Activated T-helper 2 cell treated with anti-CD3 and anti-CD28 coated beads, Interferon-gamma antibody, Interleukin-2, Interleukin-4, amounts not matched to agents 10 μg/mL and 5 μg/mL and 100 μg/mL, durations not matched to agents 14 hours and 24 hours and 36 hours (primary cell): ENCODE measurements at regions not wholly inside any gene's neighbourhood (a gene's known extent, or its start where the extent isn't known, plus 50 kb on each side); places are given as distances from the start of the nearest gene placed in this dataset.

Experiments used
- DNase-seq: peaks from one replicate; pipeline ENCODE4 v3.0.0; 2021; ENCODE audit warnings: low spot score
- H3K27ac Mint-ChIP-seq: one replicate; pipeline ENCODE4 v1.8.0; 2021; ENCODE audit warnings: mixed read lengths
- H3K27me3 Mint-ChIP-seq: one replicate; pipeline ENCODE4 v1.8.0; 2021; ENCODE audit warnings: low read depth, mixed read lengths
- H3K36me3 Mint-ChIP-seq: one replicate; pipeline ENCODE4 v1.8.0; 2021; ENCODE audit warnings: low read depth, mixed read lengths
- H3K4me1 Mint-ChIP-seq: one replicate; pipeline ENCODE4 v1.8.0; 2021; ENCODE audit warnings: low read depth, mixed read lengths
- H3K4me3 Mint-ChIP-seq: one replicate; pipeline ENCODE4 v1.8.0; 2021; ENCODE audit warnings: low read depth, mild to moderate bottlenecking, moderate library complexity, mixed read lengths
- H3K9me3 Mint-ChIP-seq: one replicate; pipeline ENCODE4 v1.8.0; 2021; ENCODE audit warnings: mixed read lengths
- intact Hi-C: fragments of 100-400 bp; cut with micrococcal nuclease; formaldehyde crosslinking; loops from one replicate; pipeline ENCODE4 v1.15.1; 2023

- no peaks in the 10 kb centered on the region for H3K4me1 Mint-ChIP-seq
- no peaks in the 10 kb centered on the region for H3K27me3 Mint-ChIP-seq
- no peaks in the 10 kb centered on the region for H3K9me3 Mint-ChIP-seq
- no peaks in the 10 kb centered on the region for H3K36me3 Mint-ChIP-seq
- H3K27ac Mint-ChIP-seq = no peak overlapping the region
- no peak for DNase-seq
- no peak overlapping the region for H3K4me3 Mint-ChIP-seq
- intact Hi-C loops = no loop called here
Observed at GRCh38 chr2:219905640-219906039, 278.2 kb downstream of the SLC4A3 start.

DNA sequence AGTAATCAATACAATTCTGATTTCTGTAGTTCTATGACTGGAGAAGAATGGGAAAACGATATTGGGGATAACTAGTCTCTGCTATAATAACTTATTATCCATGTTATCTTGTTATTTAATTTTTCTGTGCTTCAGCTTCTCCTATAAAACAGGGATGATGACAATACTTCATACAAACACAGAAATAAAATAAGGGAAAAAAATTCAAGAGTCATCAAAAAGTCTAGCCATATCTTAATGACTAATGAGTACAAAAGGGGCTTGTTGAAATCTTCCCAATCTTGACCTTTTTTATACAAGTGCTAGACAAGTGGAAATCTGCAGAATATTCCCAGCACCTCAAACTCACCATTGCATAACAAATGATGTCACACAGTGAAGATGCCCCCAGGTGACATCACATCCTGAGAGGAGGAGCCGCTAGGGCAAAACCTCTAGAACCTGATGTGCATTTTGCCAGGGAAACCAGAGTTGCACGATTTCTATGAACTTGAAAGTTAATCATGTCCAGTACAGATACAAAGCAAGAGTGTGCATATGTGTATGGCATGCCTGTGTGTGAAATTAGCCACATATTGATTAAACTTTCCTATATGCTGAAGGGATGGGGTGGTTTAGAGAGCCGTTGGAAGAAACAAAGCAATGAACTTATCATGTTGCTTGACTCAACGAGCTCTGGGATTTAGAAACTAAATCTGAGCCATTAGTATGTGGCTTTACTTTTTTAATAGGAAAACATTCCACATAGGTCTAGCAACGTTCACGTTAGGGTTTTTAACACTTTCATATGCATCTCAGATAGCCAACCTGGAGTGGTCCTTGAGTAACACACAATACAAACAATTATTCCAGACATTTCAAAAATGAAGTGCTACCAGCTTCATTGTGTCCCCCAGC is 278.9 kb downstream of the SLC4A3 start:
- Mint-ChIP-seq H3K4me3 (no peak overlapping the region), H3K27ac (no peak overlapping the region), H3K9me3 (no peaks in the 10 kb centered on the region), H3K36me3 (no peaks in the 10 kb centered on the region), H3K4me1 (no peaks in the 10 kb centered on the region), H3K27me3 (no peaks in the 10 kb centered on the region)
- DNase-seq = no peak
- intact Hi-C loops = no loop called here

- intact Hi-C loops = no loop called here
- H3K27ac Mint-ChIP-seq = no peak overlapping the region
- no peaks in the 10 kb centered on the region for H3K27me3 Mint-ChIP-seq
- no peaks in the 10 kb centered on the region for H3K36me3 Mint-ChIP-seq
- DNase-seq = no peak
- no peaks in the 10 kb centered on the region for H3K9me3 Mint-ChIP-seq
- H3K4me3 Mint-ChIP-seq = no peak overlapping the region
- no peaks in the 10 kb centered on the region for H3K4me1 Mint-ChIP-seq
Observed at GRCh38 chr2:219907011-219907365, 279.6 kb downstream of the SLC4A3 start.

- no peak for DNase-seq
- H3K27ac Mint-ChIP-seq = no peak overlapping the region
- no peaks in the 10 kb centered on the region for H3K36me3 Mint-ChIP-seq
- no peaks in the 10 kb centered on the region for H3K27me3 Mint-ChIP-seq
- H3K4me3 Mint-ChIP-seq = no peak overlapping the region
- H3K4me1 Mint-ChIP-seq = no peaks in the 10 kb centered on the region
- no peaks in the 10 kb centered on the region for H3K9me3 Mint-ChIP-seq
- intact Hi-C loops = no loop called here
Observed at GRCh38 chr2:219908538-219908937, 281.1 kb downstream of the SLC4A3 start.

DNA sequence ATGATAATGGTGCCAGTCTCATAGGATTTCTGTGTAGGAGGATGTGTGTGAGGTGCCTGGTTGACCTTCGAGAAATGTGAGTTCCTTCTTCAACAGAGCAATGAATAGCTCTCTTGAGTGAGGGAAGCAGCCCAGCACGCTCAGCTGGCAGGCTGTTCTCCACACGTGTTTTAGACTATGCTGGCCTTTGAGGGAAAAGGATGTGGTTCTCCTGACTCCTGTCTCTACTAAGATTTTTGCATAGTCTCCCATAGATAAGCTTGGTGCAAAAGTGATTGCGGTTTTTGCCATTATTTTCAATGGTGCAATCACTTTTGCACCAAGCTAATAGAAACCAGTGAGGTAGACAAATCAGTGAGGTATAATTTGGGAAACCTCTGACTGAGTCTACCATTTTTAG is 284.1 kb downstream of the SLC4A3 start:
- no peaks in the 10 kb centered on the region for H3K27me3 Mint-ChIP-seq
- H3K4me1 Mint-ChIP-seq = no peaks in the 10 kb centered on the region
- H3K9me3 Mint-ChIP-seq = no peaks in the 10 kb centered on the region
- intact Hi-C loops = no loop called here
- no peak overlapping the region for H3K4me3 Mint-ChIP-seq
- no peaks in the 10 kb centered on the region for H3K36me3 Mint-ChIP-seq
- no peak for DNase-seq
- no peak overlapping the region for H3K27ac Mint-ChIP-seq

DNA sequence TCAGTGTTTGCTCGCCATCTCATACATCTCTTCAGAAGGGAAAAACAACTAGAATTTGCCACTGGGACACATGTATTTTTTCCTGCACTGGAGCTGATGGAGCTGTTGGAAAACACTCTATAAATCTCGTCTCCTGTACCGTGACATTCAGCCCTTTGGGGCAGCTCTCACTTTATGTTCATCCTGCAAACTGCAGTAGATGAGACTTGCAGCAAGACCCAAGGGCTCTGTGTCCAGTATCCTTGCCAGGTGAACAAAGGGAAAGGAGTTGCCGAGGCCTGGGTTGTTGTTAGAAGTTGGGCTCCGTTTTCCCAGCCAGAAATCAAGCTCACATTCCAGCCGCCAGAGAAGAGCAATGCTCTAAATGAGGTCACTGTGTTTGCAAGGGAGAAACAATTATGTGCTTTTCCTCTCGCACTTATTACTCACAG is 285.1 kb downstream of the SLC4A3 start:
- Mint-ChIP-seq H3K9me3 (no peaks in the 10 kb centered on the region), H3K27ac (no peak overlapping the region), H3K27me3 (no peaks in the 10 kb centered on the region), H3K4me1 (no peaks in the 10 kb centered on the region), H3K36me3 (no peaks in the 10 kb centered on the region), H3K4me3 (no peak overlapping the region)
- intact Hi-C loops = no loop called here
- DNase-seq = no peak

GRCh38 chr2:219914577-219914976 is 287.1 kb downstream of the SLC4A3 start:
- Mint-ChIP-seq H3K4me1 (no peaks in the 10 kb centered on the region), H3K27me3 (no peaks in the 10 kb centered on the region), H3K36me3 (no peaks in the 10 kb centered on the region), H3K9me3 (no peaks in the 10 kb centered on the region), H3K4me3 (no peak overlapping the region), H3K27ac (no peak overlapping the region)
- intact Hi-C loops = no loop called here
- DNase-seq = no peak

GRCh38 chr2:219916281-219916680 is 288.9 kb downstream of the SLC4A3 start:
- Mint-ChIP-seq H3K36me3 (no peaks in the 10 kb centered on the region), H3K4me1 (no peaks in the 10 kb centered on the region), H3K27ac (no peak overlapping the region), H3K9me3 (no peaks in the 10 kb centered on the region), H3K27me3 (no peaks in the 10 kb centered on the region), H3K4me3 (no peak overlapping the region)
- intact Hi-C loops = no loop called here
- no peak for DNase-seq

- no peak for DNase-seq
- no peaks in the 10 kb centered on the region for H3K9me3 Mint-ChIP-seq
- no peak overlapping the region for H3K27ac Mint-ChIP-seq
- intact Hi-C loops = no loop called here
- H3K4me1 Mint-ChIP-seq = no peaks in the 10 kb centered on the region
- H3K27me3 Mint-ChIP-seq = no peaks in the 10 kb centered on the region
- no peak overlapping the region for H3K4me3 Mint-ChIP-seq
- no peaks in the 10 kb centered on the region for H3K36me3 Mint-ChIP-seq
Observed at GRCh38 chr2:219916726-219917440, 289.5 kb downstream of the SLC4A3 start.

- no peaks in the 10 kb centered on the region for H3K27me3 Mint-ChIP-seq
- H3K4me1 Mint-ChIP-seq = no peaks in the 10 kb centered on the region
- DNase-seq = no peak
- H3K36me3 Mint-ChIP-seq = no peaks in the 10 kb centered on the region
- intact Hi-C loops = no loop called here
- no peaks in the 10 kb centered on the region for H3K9me3 Mint-ChIP-seq
- no peak overlapping the region for H3K4me3 Mint-ChIP-seq
- no peak overlapping the region for H3K27ac Mint-ChIP-seq
Observed at GRCh38 chr2:219918254-219918653, 290.8 kb downstream of the SLC4A3 start.

GRCh38 chr2:219918944-219919343 is 291.5 kb downstream of the SLC4A3 start:
- H3K36me3 Mint-ChIP-seq = no peaks in the 10 kb centered on the region
- H3K27me3 Mint-ChIP-seq = no peaks in the 10 kb centered on the region
- no peak overlapping the region for H3K27ac Mint-ChIP-seq
- H3K9me3 Mint-ChIP-seq = no peaks in the 10 kb centered on the region
- no peak for DNase-seq
- intact Hi-C loops = no loop called here
- no peak overlapping the region for H3K4me3 Mint-ChIP-seq
- no peaks in the 10 kb centered on the region for H3K4me1 Mint-ChIP-seq

GRCh38 chr2:219919506-219919905 is 292.1 kb downstream of the SLC4A3 start:
- H3K27ac Mint-ChIP-seq = no peak overlapping the region

DNA sequence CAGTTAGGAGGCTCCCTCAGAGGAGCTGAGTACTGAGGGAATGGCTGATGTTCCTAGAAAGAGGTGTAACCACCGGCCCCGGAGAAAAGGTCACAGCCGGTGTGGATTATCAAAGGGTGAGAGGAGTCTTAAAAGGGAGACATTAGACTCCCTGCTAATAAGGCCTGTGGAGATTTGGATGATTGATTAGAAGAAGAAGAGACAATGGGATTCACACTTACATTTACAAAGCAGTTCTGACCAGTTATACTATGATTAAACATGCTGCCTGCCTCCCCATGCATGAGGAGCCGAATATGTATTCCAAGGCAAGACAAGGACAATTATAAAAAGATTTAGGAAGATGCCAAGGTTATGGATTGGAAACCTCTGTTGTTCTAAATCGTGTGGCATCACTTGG is 302.4 kb downstream of the SLC4A3 start:
- no peaks in the 10 kb centered on the region for H3K27me3 Mint-ChIP-seq
- intact Hi-C loops = no loop called here
- DNase-seq = no peak
- H3K9me3 Mint-ChIP-seq = no peaks in the 10 kb centered on the region
- no peak overlapping the region for H3K4me3 Mint-ChIP-seq
- no peaks in the 10 kb centered on the region for H3K36me3 Mint-ChIP-seq
- no peak overlapping the region for H3K27ac Mint-ChIP-seq
- no peaks in the 10 kb centered on the region for H3K4me1 Mint-ChIP-seq

More at GRCh38 chr2:219919506-219919905, 292.1 kb downstream of the SLC4A3 start:
- no peaks in the 10 kb centered on the region for H3K4me1 Mint-ChIP-seq
- DNase-seq = no peak
- no peaks in the 10 kb centered on the region for H3K9me3 Mint-ChIP-seq
- no peaks in the 10 kb centered on the region for H3K36me3 Mint-ChIP-seq
- H3K4me3 Mint-ChIP-seq = no peak overlapping the region
- H3K27me3 Mint-ChIP-seq = no peaks in the 10 kb centered on the region
- intact Hi-C loops = no loop called here
